Glutamatergic neuron (in vitro differentiated cells): ENCODE measurements at regions not wholly inside any gene's neighbourhood (a gene's known extent, or its start where the extent isn't known, plus 50 kb on each side); places are given as distances from the start of the nearest gene placed in this dataset.

Experiments
- DNase-seq: peaks from one replicate; pipeline ENCODE4 v3.0.0; 2022
- H3K27ac Mint-ChIP-seq: one replicate; pipeline ENCODE4 v1.8.0; 2020; ENCODE audit warnings: mild to moderate bottlenecking, mixed read lengths, inconsistent platforms; ENCODE audit not compliant: unreplicated experiment
- H3K27me3 Mint-ChIP-seq: one replicate; pipeline ENCODE4 v1.8.0; 2020; ENCODE audit warnings: mild to moderate bottlenecking, moderate library complexity, mixed read lengths, inconsistent platforms; ENCODE audit not compliant: unreplicated experiment
- H3K36me3 Mint-ChIP-seq: one replicate; pipeline ENCODE4 v1.8.0; 2020; ENCODE audit warnings: mild to moderate bottlenecking, mixed read lengths, inconsistent platforms; ENCODE audit not compliant: unreplicated experiment
- H3K4me1 Mint-ChIP-seq: one replicate; pipeline ENCODE4 v1.8.0; 2020; ENCODE audit warnings: mild to moderate bottlenecking, low read depth, mixed read lengths, inconsistent platforms; ENCODE audit not compliant: unreplicated experiment
- H3K4me3 Mint-ChIP-seq: one replicate; pipeline ENCODE4 v1.8.0; 2020; ENCODE audit warnings: mild to moderate bottlenecking, mixed read lengths, inconsistent platforms; ENCODE audit not compliant: unreplicated experiment
- H3K9me3 Mint-ChIP-seq: one replicate; pipeline ENCODE4 v1.8.0; 2020; ENCODE audit warnings: mild to moderate bottlenecking, moderate library complexity, mixed read lengths, inconsistent platforms; ENCODE audit not compliant: unreplicated experiment
- CTCF ChIP-seq: fragments of 200-600 bp; sonication (generic); IDR thresholded peaks from one replicate; pipeline ENCODE4 v1.5.0; 2021; ENCODE audit not compliant: partially characterized antibody, unreplicated experiment

- Mint-ChIP-seq H3K36me3 (no peaks in the 10 kb centered on the region), H3K4me1 (no peaks in the 10 kb centered on the region), H3K9me3 (no peaks in the 10 kb centered on the region), H3K27ac (no peak overlapping the region), H3K27me3 (no peaks in the 10 kb centered on the region), H3K4me3 (no peak overlapping the region)
- TF ChIP-seq CTCF: no peak
- DNase-seq: no peak
These were observed 88.6 kb upstream of the COL6A5 start for GRCh38 chr3:130256821-130257340.

GRCh38 chr3:130258532-130258952 is 86.9 kb upstream of the COL6A5 start:
- Mint-ChIP-seq H3K4me3 (no peak overlapping the region), H3K36me3 (no peaks in the 10 kb centered on the region), H3K4me1 (no peaks in the 10 kb centered on the region)

GRCh38 chr3:130259166-130259874 is 86.2 kb upstream of the COL6A5 start:
- Mint-ChIP-seq H3K27ac (no peak overlapping the region), H3K36me3 (no peaks in the 10 kb centered on the region), H3K9me3 (no peaks in the 10 kb centered on the region), H3K4me1 (no peaks in the 10 kb centered on the region), H3K27me3 (no peaks in the 10 kb centered on the region), H3K4me3 (no peak overlapping the region)
- no peak for DNase-seq
- TF ChIP-seq CTCF: no peak

More at GRCh38 chr3:130258532-130258952, 86.9 kb upstream of the COL6A5 start:
- Mint-ChIP-seq H3K27me3 (no peaks in the 10 kb centered on the region), H3K27ac (no peak overlapping the region), H3K9me3 (no peaks in the 10 kb centered on the region)
- no peak for TF ChIP-seq CTCF
- DNase-seq: no peak

- no peaks in the 10 kb centered on the region for H3K4me1 Mint-ChIP-seq
- no peaks in the 10 kb centered on the region for H3K27me3 Mint-ChIP-seq
- DNase-seq: no peak
- no peak for TF ChIP-seq CTCF
- no peak overlapping the region for H3K4me3 Mint-ChIP-seq
- H3K9me3 Mint-ChIP-seq: no peaks in the 10 kb centered on the region
- no peak overlapping the region for H3K27ac Mint-ChIP-seq
- H3K36me3 Mint-ChIP-seq: no peaks in the 10 kb centered on the region
These were observed 84.6 kb upstream of the COL6A5 start for GRCh38 chr3:130260918-130261317.

- no peak for TF ChIP-seq CTCF
- Mint-ChIP-seq H3K36me3 (no peaks in the 10 kb centered on the region), H3K27ac (no peak overlapping the region), H3K27me3 (no peaks in the 10 kb centered on the region), H3K9me3 (no peaks in the 10 kb centered on the region), H3K4me1 (no peaks in the 10 kb centered on the region), H3K4me3 (no peak overlapping the region)
- DNase-seq: no peak
These were observed 81.8 kb upstream of the COL6A5 start for GRCh38 chr3:130263708-130264107.
